K562 (cell line): ENCODE measurements at regions not wholly inside any gene's neighbourhood (a gene's known extent, or its start where the extent isn't known, plus 50 kb on each side); places are given as distances from the start of the nearest gene placed in this dataset.

Experiments used
- ATAC-seq: fragments of 200-7000 bp; cut with Tn5 transposase; 3 replicates; pipeline ENCODE4 v1.9.1; 2020; ENCODE audit warnings: moderate library complexity
- BruUV-seq: library from RNA; stranded (reverse); fragments of 400-500 nt; replicated peaks from 2 replicates; lab custom pipeline; 2021; lab: Mats Ljungman, UMichigan
- CTCF ChIA-PET: fragments of 300-600 bp; formaldehyde crosslinking; extraction: SDS; loops from one replicate; lab custom pipeline; 2021; ENCODE audit warnings: low intra/inter-chr PET ratio; lab: Yijun Ruan, JAX
- POLR2A ChIA-PET: fragments of 300-600, 350-650 bp; sonication (Branson Sonifier 250); formaldehyde crosslinking; extraction: SDS; loops from one replicate; lab custom pipeline; 2021; ENCODE audit warnings: antibody characterized with exemption, inconsistent platforms; lab: Yijun Ruan, JAX
- DNase-seq, 4 experiments: peaks; one replicate each; pipeline versions ENCODE4 v3.0.0 to v3.0.0-alpha.2; 2011 to 2018; ENCODE audit warnings: low spot score in 3 of 4, mixed read lengths in 3 of 4; ENCODE audit errors: extremely low read depth in 1 of 4
- FAIRE-seq: peaks from 2 replicates; lab custom pipeline; 2011; peaks lifted over from hg19 to GRCh38; lab: Jason Lieb, UNC
- H2AFZ ChIP-seq: 2 replicates; pipeline ENCODE4 v1.6.0; 2011; ENCODE audit warnings: low read depth, low read length, control low read depth, inconsistent platforms
- H3K27ac ChIP-seq: fragments of 200-600 bp; 3 replicates; pipeline ENCODE4 v1.8.0; 2011; ENCODE audit warnings: low read depth, mild to moderate bottlenecking, control low read depth, inconsistent platforms, low read length, moderate library complexity, mixed read lengths; ENCODE audit errors: extremely low read depth
- H3K27me3 ChIP-seq, 2 experiments: fragments of 300-600 bp in 1 of 2; 2 replicates in 1 of 2; 3 replicates in 1 of 2; pipeline versions ENCODE4 v1.6.0 to v1.8.0; 2011; ENCODE audit warnings: inconsistent platforms in 2 of 2, low read length in 2 of 2, mild to moderate bottlenecking in 1 of 2, mixed read lengths in 1 of 2, moderate library complexity in 1 of 2; ENCODE audit not compliant: control insufficient read depth in 2 of 2, insufficient read depth in 2 of 2
- H3K36me3 ChIP-seq: fragments of 300-600 bp; 3 replicates; pipeline ENCODE4 v1.8.0; 2011; ENCODE audit warnings: mild to moderate bottlenecking, low read length, inconsistent platforms; ENCODE audit not compliant: control insufficient read depth, insufficient read depth
- H3K4me1 ChIP-seq, 2 experiments: fragments of 200-600 bp in 1 of 2; replicated peaks in 1 of 2; 2 replicates in 1 of 2; 3 replicates in 1 of 2; pipeline versions ENCODE4 v1.5.1 to v1.8.0; 2011; ENCODE audit warnings: inconsistent platforms in 2 of 2, low read length in 2 of 2, mild to moderate bottlenecking in 1 of 2, mixed read lengths in 1 of 2, moderate library complexity in 1 of 2; ENCODE audit not compliant: control insufficient read depth in 2 of 2, insufficient read depth in 2 of 2
- H3K4me2 ChIP-seq: 2 replicates; pipeline ENCODE4 v1.6.1; 2011; ENCODE audit warnings: low read length, control low read depth, inconsistent platforms, mixed read lengths; ENCODE audit not compliant: insufficient read depth
- H3K4me3 ChIP-seq: fragments of 200-600 bp; sonication (generic), shearing (Covaris generic); 2 replicates; pipeline ENCODE4 v1.5.1; 2016; ENCODE audit warnings: control low read depth, inconsistent platforms
- H3K79me2 ChIP-seq: fragments of 200-600 bp; 3 replicates; pipeline ENCODE4 v1.8.0; 2011; ENCODE audit warnings: low read length, inconsistent platforms; ENCODE audit not compliant: control insufficient read depth, insufficient read depth
- H3K9ac ChIP-seq, 2 experiments: 2 replicates each; pipeline versions ENCODE4 v1.6.0 to v1.6.1; 2011; ENCODE audit warnings: low read depth in 2 of 2, low read length in 2 of 2, control low read depth in 1 of 2, inconsistent platforms in 1 of 2, mild to moderate bottlenecking in 1 of 2, mixed read lengths in 1 of 2; ENCODE audit not compliant: insufficient read depth in 1 of 2
- H3K9me1 ChIP-seq: one replicate; pipeline ENCODE4 v1.6.0; 2011; ENCODE audit warnings: inconsistent platforms, mild to moderate bottlenecking, low read length, moderate library complexity; ENCODE audit not compliant: control insufficient read depth, insufficient read depth
- H3K9me3 ChIP-seq: replicated peaks from 2 replicates; pipeline ENCODE4 v1.5.1; 2011; ENCODE audit warnings: low read depth, low read length, inconsistent platforms; ENCODE audit not compliant: control insufficient read depth, insufficient read depth
- H4K20me1 ChIP-seq: replicated peaks from 2 replicates; pipeline ENCODE4 v1.6.1; 2011; ENCODE audit warnings: low read length, inconsistent platforms, mixed read lengths; ENCODE audit not compliant: control insufficient read depth, insufficient read depth
- WGBS: fragments of 100-300 bp; shearing (Covaris generic); methylation state at CpG from one replicate; pipeline ENCODE4 v1.1.6; 2016; ENCODE audit warnings: low coverage, mixed read lengths; ENCODE audit not compliant: insufficient coverage; ENCODE audit errors: missing lambda C conversion rate; 5-methylcytosine and 5-hydroxymethylcytosine counted together
- in situ Hi-C: fragments of 300-500 bp; cut with MboI; formaldehyde crosslinking; loops from 4 replicates; pipeline ENCODE4 v1.15.0; 2018; ENCODE audit warnings: inconsistent platforms, mixed read lengths
- intact Hi-C: fragments of 100-400 bp; cut with micrococcal nuclease; formaldehyde crosslinking; loops from 2 replicates; pipeline ENCODE4 v1.14.2; 2022
- TF ChIP-seq, protein P1 (sequence below), 3 experiments: IDR thresholded peaks in 2 of 3; conservative IDR thresholded peaks in 1 of 3; 2 replicates each; pipeline ENCODE4 v1.5.1; 2011 to 2012; ENCODE audit warnings: low read length in 3 of 3, mild to moderate bottlenecking in 3 of 3, control low read depth in 2 of 3, improper control_type of control experiment in 1 of 3, inconsistent platforms in 1 of 3, low read depth in 1 of 3, mixed read lengths in 1 of 3, moderate library complexity in 1 of 3; ENCODE audit not compliant: insufficient read depth in 2 of 3
- TF ChIP-seq, protein P2 (sequence below): fragments of 450-650 bp; IDR thresholded peaks from 2 replicates; pipeline ENCODE4 v1.6.1; 2017; ENCODE audit warnings: mild to moderate bottlenecking, moderate library complexity

GRCh38 chr6:91337967-91338366 lies 751.1 kb upstream of the MAP3K7 start:
- Histone ChIP-seq H3K36me3 (no peaks in the 10 kb centered on the region), H3K4me2 (no peak overlapping the region), H2AFZ (no peak overlapping the region), H3K27ac (no peak overlapping the region), H3K79me2 (no peaks in the 10 kb centered on the region), H3K4me3 (no peak overlapping the region), H3K9me1 (no peaks in the 10 kb centered on the region), H3K4me1 (no peaks in the 10 kb centered on the region), H3K9ac (no peak overlapping the region), H3K27me3 (no peaks in the 10 kb centered on the region), H4K20me1 (no peaks in the 10 kb centered on the region), H3K9me3 (no peaks in the 10 kb centered on the region)
- intact Hi-C loops, result no loop called here
- BruUV-seq, result no TSS peak
- ATAC-seq (no peak), FAIRE-seq (no peak), DNase-seq (peak in 2 of 4 experiments; percentile 6 to 8)
- TF ChIP-seq, protein P1, sequence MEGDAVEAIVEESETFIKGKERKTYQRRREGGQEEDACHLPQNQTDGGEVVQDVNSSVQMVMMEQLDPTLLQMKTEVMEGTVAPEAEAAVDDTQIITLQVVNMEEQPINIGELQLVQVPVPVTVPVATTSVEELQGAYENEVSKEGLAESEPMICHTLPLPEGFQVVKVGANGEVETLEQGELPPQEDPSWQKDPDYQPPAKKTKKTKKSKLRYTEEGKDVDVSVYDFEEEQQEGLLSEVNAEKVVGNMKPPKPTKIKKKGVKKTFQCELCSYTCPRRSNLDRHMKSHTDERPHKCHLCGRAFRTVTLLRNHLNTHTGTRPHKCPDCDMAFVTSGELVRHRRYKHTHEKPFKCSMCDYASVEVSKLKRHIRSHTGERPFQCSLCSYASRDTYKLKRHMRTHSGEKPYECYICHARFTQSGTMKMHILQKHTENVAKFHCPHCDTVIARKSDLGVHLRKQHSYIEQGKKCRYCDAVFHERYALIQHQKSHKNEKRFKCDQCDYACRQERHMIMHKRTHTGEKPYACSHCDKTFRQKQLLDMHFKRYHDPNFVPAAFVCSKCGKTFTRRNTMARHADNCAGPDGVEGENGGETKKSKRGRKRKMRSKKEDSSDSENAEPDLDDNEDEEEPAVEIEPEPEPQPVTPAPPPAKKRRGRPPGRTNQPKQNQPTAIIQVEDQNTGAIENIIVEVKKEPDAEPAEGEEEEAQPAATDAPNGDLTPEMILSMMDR (IDR thresholded peaks at IDR 0.05 in 2 of 3, conservative IDR thresholded peaks at IDR 0.05 in 1 of 3; ENCODE audit: insufficient read depth in 2 of 3, low read depth in 1 of 3, low read length in 3 of 3), result 0 out of 6 replicates have a peak, but pooled peaks of 1 of the 3 experiments have one; percentile 13
- TF ChIP-seq, protein P2, sequence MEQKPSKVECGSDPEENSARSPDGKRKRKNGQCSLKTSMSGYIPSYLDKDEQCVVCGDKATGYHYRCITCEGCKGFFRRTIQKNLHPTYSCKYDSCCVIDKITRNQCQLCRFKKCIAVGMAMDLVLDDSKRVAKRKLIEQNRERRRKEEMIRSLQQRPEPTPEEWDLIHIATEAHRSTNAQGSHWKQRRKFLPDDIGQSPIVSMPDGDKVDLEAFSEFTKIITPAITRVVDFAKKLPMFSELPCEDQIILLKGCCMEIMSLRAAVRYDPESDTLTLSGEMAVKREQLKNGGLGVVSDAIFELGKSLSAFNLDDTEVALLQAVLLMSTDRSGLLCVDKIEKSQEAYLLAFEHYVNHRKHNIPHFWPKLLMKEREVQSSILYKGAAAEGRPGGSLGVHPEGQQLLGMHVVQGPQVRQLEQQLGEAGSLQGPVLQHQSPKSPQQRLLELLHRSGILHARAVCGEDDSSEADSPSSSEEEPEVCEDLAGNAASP, result no peak
- in situ Hi-C loops, result no loop called here
- ChIA-PET CTCF (no interaction called here), POLR2A (no interaction called here)
- 5% methylated on average over 4 of the region's 4 CpGs for whole genome bisulfite sequencing
